DND-41 (cell line): ENCODE measurements at regions not wholly inside any gene's neighbourhood (a gene's known extent, or its start where the extent isn't known, plus 50 kb on each side); places are given as distances from the start of the nearest gene placed in this dataset.

Experiments used
- ATAC-seq: fragments of 200-7000 bp; cut with Tn5 transposase; 3 replicates; pipeline ENCODE4 v1.9.1; 2021; ENCODE audit warnings: low read depth; ENCODE audit not compliant: insufficient read depth
- DNase-seq: peaks from one replicate; pipeline ENCODE4 v3.0.0-alpha.2; 2020
- H2AFZ ChIP-seq: 2 replicates; pipeline ENCODE4 v1.6.0; 2012; ENCODE audit warnings: low read depth, low read length
- H3K27ac ChIP-seq: 2 replicates; pipeline ENCODE4 v1.5.1; 2012; ENCODE audit warnings: low read length, inconsistent platforms
- H3K27me3 ChIP-seq: fragments of 200-600 bp; sonication (generic); 2 replicates; pipeline ENCODE4 v1.6.0; 2012; ENCODE audit warnings: low read length, mild to moderate bottlenecking, inconsistent platforms; ENCODE audit not compliant: insufficient read depth, poor library complexity
- H3K36me3 ChIP-seq: 2 replicates; pipeline ENCODE4 v1.5.1; 2012; ENCODE audit warnings: low read length, inconsistent platforms; ENCODE audit not compliant: insufficient read depth
- H3K4me1 ChIP-seq: 2 replicates; pipeline ENCODE4 v1.5.1; 2012; ENCODE audit warnings: mild to moderate bottlenecking, low read length; ENCODE audit not compliant: insufficient read depth
- H3K4me2 ChIP-seq: 2 replicates; pipeline ENCODE4 v1.6.0; 2012; ENCODE audit warnings: mild to moderate bottlenecking, moderate library complexity, low read length, inconsistent platforms; ENCODE audit not compliant: insufficient read depth
- H3K4me3 ChIP-seq, 2 experiments: fragments of 200-600 bp in 1 of 2; shearing (Covaris generic) in 1 of 2; 2 replicates each; pipeline ENCODE4 v1.5.1; 2012 to 2016; ENCODE audit warnings: inconsistent platforms in 2 of 2, low read length in 2 of 2, mild to moderate bottlenecking in 2 of 2, low read depth in 1 of 2, moderate library complexity in 1 of 2
- H3K79me2 ChIP-seq: 2 replicates; pipeline ENCODE4 v1.6.0; 2012; ENCODE audit warnings: low read length, inconsistent platforms; ENCODE audit not compliant: insufficient read depth
- H3K9ac ChIP-seq: 2 replicates; pipeline ENCODE4 v1.6.0; 2012; ENCODE audit warnings: low read depth, mild to moderate bottlenecking, inconsistent platforms, low read length, moderate library complexity
- H3K9me3 ChIP-seq: 2 replicates; pipeline ENCODE4 v1.5.1; 2012; ENCODE audit warnings: low read length, moderate library complexity, mild to moderate bottlenecking, inconsistent platforms; ENCODE audit not compliant: insufficient read depth, severe bottlenecking
- H4K20me1 ChIP-seq: 2 replicates; pipeline ENCODE4 v1.6.0; 2012; ENCODE audit warnings: low read length; ENCODE audit not compliant: insufficient read depth
- CTCF ChIP-seq: IDR thresholded peaks from 2 replicates; pipeline ENCODE4 v1.5.1; 2012; ENCODE audit warnings: borderline replicate concordance, low read length, moderate library complexity, mild to moderate bottlenecking; ENCODE audit not compliant: poor library complexity, severe bottlenecking; ENCODE audit errors: extremely low read depth
- EZH2 ChIP-seq: IDR thresholded peaks from 3 replicates; pipeline ENCODE4 v1.6.1; 2012; ENCODE audit warnings: borderline replicate concordance, low read depth, mild to moderate bottlenecking, moderate library complexity, low read length, inconsistent platforms; ENCODE audit not compliant: severe bottlenecking

GRCh38 chr4:152175586-152175985 lies 360.3 kb downstream of the FBXW7 start:
- Histone ChIP-seq H3K79me2 (no peaks in the 10 kb centered on the region), H3K4me2 (no peak overlapping the region), H3K4me3 (no peak overlapping the region), H3K9me3 (no peaks in the 10 kb centered on the region), H3K4me1 (no peaks in the 10 kb centered on the region), H4K20me1 (no peaks in the 10 kb centered on the region), H3K27ac (no peak overlapping the region), H2AFZ (no peak overlapping the region), H3K36me3 (no peaks in the 10 kb centered on the region), H3K9ac (no peak overlapping the region), H3K27me3 (no peaks in the 10 kb centered on the region)
- DNase-seq = no peak
- TF ChIP-seq EZH2 = no peak
- ATAC-seq = no peak

GRCh38 chr4:152172146-152172545 lies 363.7 kb downstream of the FBXW7 start:
- no peak overlapping the region for H2AFZ ChIP-seq
- ATAC-seq = no peak
- no peaks in the 10 kb centered on the region for H3K36me3 ChIP-seq
- H3K27me3 ChIP-seq = no peaks in the 10 kb centered on the region
- no peak for DNase-seq
- no peak overlapping the region for H3K27ac ChIP-seq
- H3K9me3 ChIP-seq = no peaks in the 10 kb centered on the region
- no peak overlapping the region for H3K4me2 ChIP-seq
- no peaks in the 10 kb centered on the region for H4K20me1 ChIP-seq
- H3K9ac ChIP-seq = no peak overlapping the region
- H3K4me3 ChIP-seq = no peak overlapping the region
- no peak for TF ChIP-seq EZH2
- TF ChIP-seq CTCF = no peak
- H3K79me2 ChIP-seq = no peaks in the 10 kb centered on the region
- H3K4me1 ChIP-seq = no peaks in the 10 kb centered on the region

GRCh38 chr4:152171556-152171955 lies 364.3 kb downstream of the FBXW7 start:
- Histone ChIP-seq H3K27ac (no peak overlapping the region), H4K20me1 (no peaks in the 10 kb centered on the region), H3K27me3 (no peaks in the 10 kb centered on the region), H2AFZ (no peak overlapping the region), H3K9ac (no peak overlapping the region), H3K4me1 (no peaks in the 10 kb centered on the region), H3K9me3 (no peaks in the 10 kb centered on the region), H3K4me3 (no peak overlapping the region), H3K4me2 (no peak overlapping the region), H3K36me3 (no peaks in the 10 kb centered on the region), H3K79me2 (no peaks in the 10 kb centered on the region)
- no peak for ATAC-seq
- TF ChIP-seq CTCF (no peak), EZH2 (no peak)
- DNase-seq = no peak

GRCh38 chr4:152169683-152170082 lies 366.2 kb downstream of the FBXW7 start:
- Histone ChIP-seq H3K4me3 (no peak overlapping the region), H3K27me3 (no peaks in the 10 kb centered on the region), H3K4me2 (no peak overlapping the region), H4K20me1 (no peaks in the 10 kb centered on the region), H3K9ac (no peak overlapping the region), H3K36me3 (no peaks in the 10 kb centered on the region), H3K4me1 (no peaks in the 10 kb centered on the region), H3K79me2 (no peaks in the 10 kb centered on the region), H3K9me3 (no peaks in the 10 kb centered on the region), H2AFZ (no peak overlapping the region), H3K27ac (no peak overlapping the region)
- no peak for ATAC-seq
- DNase-seq = no peak
- TF ChIP-seq CTCF (no peak), EZH2 (no peak)
